Heart right ventricle (tissue), 16 donors: ENCODE measurements at regions not wholly inside any gene's neighbourhood (a gene's known extent, or its start where the extent isn't known, plus 50 kb on each side); places are given as distances from the start of the nearest gene placed in this dataset.

Source experiments
- ATAC-seq, 8 donors: fragments of 200-7000 bp; cut with Tn5 transposase; one replicate each; pipeline ENCODE4 v1.9.1; 2020; ENCODE audit warnings: mild to moderate bottlenecking in 8 of 8, moderate library complexity in 8 of 8, moderate number of reproducible peaks in 1 of 8
- DNase-seq, 2 donors: peaks; one replicate each; pipeline ENCODE4 v3.0.0-alpha.2; 2020
- H3K27ac ChIP-seq, 10 donors: fragments of 200-600 bp; sonication (generic) in 2 of 10; one replicate each; pipeline versions ENCODE4 v1.5.0 to v1.8.0; 2020 to 2022; ENCODE audit warnings: mild to moderate bottlenecking in 3 of 10
- H3K27me3 ChIP-seq, 7 donors: fragments of 200-600 bp; one replicate each; pipeline ENCODE4 v1.8.0; 2021 to 2022; ENCODE audit warnings: mild to moderate bottlenecking in 2 of 7
- H3K36me3 ChIP-seq, 9 donors: fragments of 200-600 bp; sonication (generic) in 1 of 9; one replicate each; pipeline versions ENCODE4 v1.5.0 to v1.8.0; 2020 to 2022; ENCODE audit warnings: mild to moderate bottlenecking in 2 of 9
- H3K4me1 ChIP-seq, 9 donors: fragments of 200-600 bp; sonication (generic) in 1 of 9; one replicate each; pipeline versions ENCODE4 v1.5.0 to v1.8.0; 2020 to 2022; ENCODE audit warnings: mild to moderate bottlenecking in 4 of 9
- H3K4me3 ChIP-seq, 10 donors: fragments of 200-600 bp; sonication (generic) in 2 of 10; one replicate each; pipeline versions ENCODE4 v1.5.0 to v1.8.0; 2020 to 2022; ENCODE audit warnings: mild to moderate bottlenecking in 7 of 10, moderate library complexity in 2 of 10
- H3K9me3 ChIP-seq, 11 donors: fragments of 200-600 bp in 10 of 11; sonication (generic) in 2 of 11; one replicate each; pipeline versions ENCODE4 v1.5.0 to v1.8.0; 2013 to 2022; ENCODE audit warnings: mild to moderate bottlenecking in 2 of 11, control low read depth in 1 of 11, moderate library complexity in 1 of 11
- CTCF ChIP-seq, 9 donors: fragments of 200-600 bp; sonication (generic) in 2 of 9; IDR thresholded peaks; one replicate each; pipeline versions ENCODE4 v1.5.0 to v1.8.0; 2021 to 2022; ENCODE audit warnings: antibody characterized with exemption in 9 of 9, mild to moderate bottlenecking in 5 of 9, moderate library complexity in 1 of 9
- WGBS, 2 donors: extraction: QIAGEN DNeasy Blood & Tissue Kit; methylation state at CpG; one replicate each; pipeline ENCODE4 v1.1.7; 2013; ENCODE audit warnings: inconsistent platforms in 1 of 2; 5-methylcytosine and 5-hydroxymethylcytosine counted together
- intact Hi-C, 10 donors: fragments of 100-400 bp; cut with DNase I; formaldehyde crosslinking; loops; one replicate each; pipeline versions ENCODE4 v1.11.1 to v1.14.2; 2022
- donor health status: Arrhythmogenic right ventricular cardiomyopathy.
- donor health status: ischemic (EF 13 %, LVEDD 7.1; RV severe dilation, severe dysfunction).
- donor health status: healthy with polysubstance abuse.
- donor health status: DM: no; HTN: yes; CAD: no.
- donor health status: DM: no; HTN: no; CAD: no.
- donor health status: ischemic (EF 25% LVEDD 6.9; RV normal size, moderate dysfunction).
- donor health status: ischemic (EF 25% LVEDD 5.7; RV mildly dilated, moderate dysfunction).
- donor health status: healthy.
- donor health status: DM: yes; HTN: yes; CAD: no.
- donor health status: Ischemic cardiomyopathy.
- donor health status: ischemic (EF 35%, LVEDD 5.7; RV mildly dilated, moderate dysfunction).
- donor health status: nonischemic (EF 11% LVEDD 7.7; RV severe dilation, severe dysfunction).
- donor health status: DM: yes; HTN: yes; CAD: no.
- donor health status: PGD.
- donor health status: ischemic (EF 29% LVEDD 5.4; RV normal size, mild dysfunction).
- donor health status: nonischemic (EF 23%, LVEDD 6.1; RV moderate dilation, normal function).

GRCh38 chr5:4627929-4628328 is 512.2 kb upstream of the ADAMTS16 start:
- Histone ChIP-seq H3K36me3 (no peaks in the 10 kb centered on the region), H3K4me1 (no peaks in the 10 kb centered on the region), H3K9me3 (peaks cover 0 to 30% (median 0%) of the 10 kb centered on the region in 11 donors), H3K27me3 (peaks cover 0 to 7% (median 0%) of the 10 kb centered on the region in 7 donors), H3K27ac (no peak overlapping the region), H3K4me3 (no peak overlapping the region)
- intact Hi-C loops: no loop called here
- no peak for TF ChIP-seq CTCF (IDR thresholded peaks at IDR 0.05)
- WGBS, 2 donors: 60 to 62% methylated on average over 9 of the region's 9 CpGs
- DNase-seq (no peak), ATAC-seq (no peak)

- H3K36me3 ChIP-seq: no peaks in the 10 kb centered on the region
- intact Hi-C loops: no loop called here
- no peaks in the 10 kb centered on the region for H3K4me1 ChIP-seq
- 67 to 68% methylated on average over 14 of the region's 14 CpGs for WGBS, 2 donors
- TF ChIP-seq CTCF (IDR thresholded peaks at IDR 0.05): no peak
- no peak for ATAC-seq
- H3K27me3 ChIP-seq: peaks cover 0 to 14% (median 0%) of the 10 kb centered on the region in 7 donors
- no peak overlapping the region for H3K27ac ChIP-seq
- peaks cover 0 to 30% (median 0%) of the 10 kb centered on the region in 11 donors for H3K9me3 ChIP-seq
- H3K4me3 ChIP-seq: no peak overlapping the region
- DNase-seq: no peak
Observed at GRCh38 chr5:4628645-4629385, 511.3 kb upstream of the ADAMTS16 start.

GRCh38 chr5:4630031-4630430 is 510.1 kb upstream of the ADAMTS16 start:
- peaks cover 0 to 14% (median 0%) of the 10 kb centered on the region in 7 donors for H3K27me3 ChIP-seq
- peaks cover 0 to 20% (median 0%) of the 10 kb centered on the region in 11 donors for H3K9me3 ChIP-seq
- WGBS, 2 donors: 89 to 91% methylated on average over 11 of the region's 11 CpGs
- H3K4me1 ChIP-seq: no peaks in the 10 kb centered on the region
- no peak overlapping the region for H3K27ac ChIP-seq
- no peaks in the 10 kb centered on the region for H3K36me3 ChIP-seq
- intact Hi-C loops: no loop called here
- DNase-seq (no peak), ATAC-seq (no peak)
- H3K4me3 ChIP-seq: no peak overlapping the region
- TF ChIP-seq CTCF (IDR thresholded peaks at IDR 0.05): no peak

GRCh38 chr5:4634342-4634741 is 505.8 kb upstream of the ADAMTS16 start:
- DNase-seq (no peak), ATAC-seq (no peak)
- no peak overlapping the region for H3K27ac ChIP-seq
- no peak for TF ChIP-seq CTCF (IDR thresholded peaks at IDR 0.05)
- H3K4me3 ChIP-seq: no peak overlapping the region
- H3K4me1 ChIP-seq: no peaks in the 10 kb centered on the region
- H3K9me3 ChIP-seq: peaks cover 0 to 16% (median 0%) of the 10 kb centered on the region in 11 donors
- H3K27me3 ChIP-seq: peaks cover 0 to 14% (median 0%) of the 10 kb centered on the region in 7 donors
- H3K36me3 ChIP-seq: no peaks in the 10 kb centered on the region
- WGBS, 2 donors: 72% methylated on average over 2 of the region's 2 CpGs
- intact Hi-C loops: no loop called here
